SU-DHL-6 (cell line): ENCODE measurements at regions not wholly inside any gene's neighbourhood (a gene's known extent, or its start where the extent isn't known, plus 50 kb on each side); places are given as distances from the start of the nearest gene placed in this dataset.
A peak's percentile ranks its signal among the peaks of the same experiment; 100 is the strongest.

Experiments used
- H2AFZ ChIP-seq: fragments of 200-600 bp; sonication (generic); 2 replicates; pipeline ENCODE4 v1.6.1; 2014; ENCODE audit warnings: low read depth, mild to moderate bottlenecking, moderate library complexity, mixed read lengths, antibody characterized with exemption, low read length; ENCODE audit not compliant: severe bottlenecking
- H3F3A ChIP-seq: fragments of 200-600 bp; shearing (Covaris generic); 2 replicates; pipeline ENCODE4 v1.6.0; 2016; ENCODE audit warnings: antibody characterized with exemption, mild to moderate bottlenecking; ENCODE audit not compliant: insufficient read depth
- H3K27ac ChIP-seq: fragments of 200-600 bp; sonication (generic); 2 replicates; pipeline ENCODE4 v1.5.1; 2016; ENCODE audit warnings: low read depth, mild to moderate bottlenecking, low read length, moderate library complexity, mixed read lengths
- H3K27me3 ChIP-seq: fragments of 200-600 bp; sonication (generic), shearing (Covaris generic); 2 replicates; pipeline ENCODE4 v1.6.0; 2014; ENCODE audit warnings: mild to moderate bottlenecking, low read length
- H3K36me3 ChIP-seq: fragments of 200-600 bp; sonication (generic); 2 replicates; pipeline ENCODE4 v1.6.1; 2014; ENCODE audit warnings: mild to moderate bottlenecking, low read length, mixed read lengths
- H3K4me2 ChIP-seq: fragments of 300-600, 200-600 bp; shearing (Covaris generic), sonication (generic); 2 replicates; pipeline ENCODE4 v1.6.0; 2014; ENCODE audit warnings: low read length, low read depth, mild to moderate bottlenecking; ENCODE audit not compliant: poor library complexity, severe bottlenecking
- H3K4me3 ChIP-seq: fragments of 200-600 bp; sonication (generic); 2 replicates; pipeline ENCODE4 v1.5.1; 2014; ENCODE audit warnings: antibody characterized with exemption, low read length, mild to moderate bottlenecking, mixed read lengths; ENCODE audit not compliant: insufficient read depth, poor library complexity, severe bottlenecking
- H3K79me2 ChIP-seq: fragments of 200-600 bp; sonication (generic); 2 replicates; pipeline ENCODE4 v1.6.1; 2014; ENCODE audit warnings: mild to moderate bottlenecking, low read length, moderate library complexity; ENCODE audit not compliant: insufficient read depth
- H3K9ac ChIP-seq: fragments of 200-600 bp; sonication (generic); 2 replicates; pipeline ENCODE4 v1.7.0; 2014; ENCODE audit warnings: mild to moderate bottlenecking, low read length
- H3K9me2 ChIP-seq: fragments of 200-600 bp; sonication (generic); replicated peaks from 2 replicates; pipeline ENCODE4 v1.6.1; 2014; ENCODE audit warnings: low read length; ENCODE audit not compliant: insufficient read depth
- H3K9me3 ChIP-seq: fragments of 200-600 bp; sonication (generic); 2 replicates; pipeline ENCODE4 v1.6.1; 2014; ENCODE audit warnings: low read length, mixed read lengths; ENCODE audit not compliant: insufficient read depth
- H4K20me1 ChIP-seq: fragments of 200-600 bp; sonication (generic); 2 replicates; pipeline ENCODE4 v1.6.1; 2014; ENCODE audit warnings: low read depth, mild to moderate bottlenecking, antibody characterized with exemption, low read length, moderate library complexity, mixed read lengths
- CTCF ChIP-seq: fragments of 200-600 bp; sonication (generic); IDR thresholded peaks from one replicate; pipeline ENCODE4 v1.5.1; 2017; ENCODE audit warnings: antibody characterized with exemption, mild to moderate bottlenecking, low read length, moderate library complexity; ENCODE audit not compliant: insufficient read depth, poor library complexity, severe bottlenecking
- EZH2phosphoT487 ChIP-seq: fragments of 200-600 bp; sonication (generic), shearing (Covaris generic); conservative IDR thresholded peaks from 2 replicates; pipeline ENCODE4 v1.6.1; 2018; ENCODE audit warnings: mild to moderate bottlenecking, antibody characterized with exemption, low read length, moderate library complexity, mixed read lengths

GRCh38 chr1:182143825-182144645 is 82.5 kb upstream of the ZNF648 start:
- H3K4me2 ChIP-seq, result no peak overlapping the region
- no peak overlapping the region for H3K4me3 ChIP-seq
- no peaks in the 10 kb centered on the region for H3K79me2 ChIP-seq
- H2AFZ ChIP-seq, result no peak overlapping the region
- no peaks in the 10 kb centered on the region for H3F3A ChIP-seq
- no peaks in the 10 kb centered on the region for H4K20me1 ChIP-seq
- no peak for TF ChIP-seq EZH2phosphoT487
- no peak for TF ChIP-seq CTCF
- H3K27me3 ChIP-seq, result no peaks in the 10 kb centered on the region
- H3K9me3 ChIP-seq, result no peaks in the 10 kb centered on the region
- no peaks in the 10 kb centered on the region for H3K36me3 ChIP-seq
- no peaks in the 10 kb centered on the region for H3K9me2 ChIP-seq
- H3K27ac ChIP-seq, result no peak overlapping the region
- H3K9ac ChIP-seq, result no peak overlapping the region

GRCh38 chr1:182143154-182143657 is 81.7 kb upstream of the ZNF648 start:
- H4K20me1 ChIP-seq, result no peaks in the 10 kb centered on the region
- no peaks in the 10 kb centered on the region for H3K9me3 ChIP-seq
- no peaks in the 10 kb centered on the region for H3K36me3 ChIP-seq
- no peaks in the 10 kb centered on the region for H3K9me2 ChIP-seq
- no peak overlapping the region for H2AFZ ChIP-seq
- no peaks in the 10 kb centered on the region for H3F3A ChIP-seq
- TF ChIP-seq EZH2phosphoT487, result no peak
- TF ChIP-seq CTCF, result peak; percentile 91
- H3K79me2 ChIP-seq, result no peaks in the 10 kb centered on the region
- no peak overlapping the region for H3K4me2 ChIP-seq
- H3K27ac ChIP-seq, result no peak overlapping the region
- no peak overlapping the region for H3K4me3 ChIP-seq
- no peaks in the 10 kb centered on the region for H3K27me3 ChIP-seq
- no peak overlapping the region for H3K9ac ChIP-seq

- Histone ChIP-seq H2AFZ (no peak overlapping the region), H3K4me2 (no peak overlapping the region), H3K79me2 (no peaks in the 10 kb centered on the region), H3K9me2 (no peaks in the 10 kb centered on the region), H3K27me3 (no peaks in the 10 kb centered on the region), H3K27ac (no peak overlapping the region), H3F3A (no peaks in the 10 kb centered on the region), H4K20me1 (no peaks in the 10 kb centered on the region), H3K9ac (no peak overlapping the region), H3K4me3 (no peak overlapping the region), H3K9me3 (no peaks in the 10 kb centered on the region), H3K36me3 (no peaks in the 10 kb centered on the region)
- TF ChIP-seq CTCF (no peak), EZH2phosphoT487 (no peak)
These were observed 81.1 kb upstream of the ZNF648 start for GRCh38 chr1:182142621-182143020.
